Stomach (tissue), 8 donors: ENCODE measurements at regions not wholly inside any gene's neighbourhood (a gene's known extent, or its start where the extent isn't known, plus 50 kb on each side); places are given as distances from the start of the nearest gene placed in this dataset.

ENCODE experiments used
- DNase-seq, 2 donors: peaks; one replicate each; pipeline versions ENCODE4 v3.0.0 to v3.0.0-alpha.2; 2013 to 2019
- H3K27ac ChIP-seq, 5 donors: fragments of 200-600 bp in 4 of 5; sonication (generic) in 4 of 5; one replicate each; pipeline ENCODE4 v1.5.1; 2013 to 2019; ENCODE audit warnings: mild to moderate bottlenecking in 1 of 5, moderate library complexity in 1 of 5
- H3K27me3 ChIP-seq, 3 donors: fragments of 200-600 bp; sonication (generic); one replicate each; pipeline ENCODE4 v1.5.1; 2017 to 2019; ENCODE audit warnings: mixed run types in 1 of 3
- H3K36me3 ChIP-seq, 4 donors: fragments of 200-600 bp; sonication (generic); 1 replicate in 3 of 4; 2 replicates in 1 of 4; pipeline ENCODE4 v1.5.1; 2016 to 2019
- H3K4me1 ChIP-seq, 4 donors: fragments of 200-600 bp; sonication (generic); one replicate each; pipeline ENCODE4 v1.5.1; 2016 to 2019
- H3K4me3 ChIP-seq, 4 donors: fragments of 200-600 bp; sonication (generic) in 3 of 4; one replicate each; pipeline ENCODE4 v1.5.1; 2016 to 2019; ENCODE audit warnings: mild to moderate bottlenecking in 1 of 4
- H3K9me3 ChIP-seq, 4 donors: fragments of 200-600 bp; sonication (generic); one replicate each; pipeline ENCODE4 v1.5.1; 2016 to 2019
- CTCF ChIP-seq, 7 experiments: fragments of 450-650 bp in 4 of 7; fragments of 200-600 bp in 3 of 7; sonication (generic) in 3 of 7; IDR thresholded peaks; one replicate each; pipeline ENCODE4 v1.5.1; 2016 to 2019; ENCODE audit warnings: antibody characterized with exemption in 7 of 7, control low read depth in 2 of 7, mild to moderate bottlenecking in 1 of 7
- EP300 ChIP-seq: sonication (generic); formaldehyde crosslinking; IDR thresholded peaks from one replicate; pipeline ENCODE4 v1.6.1; 2017; ENCODE audit warnings: antibody characterized with exemption
- POLR2A ChIP-seq, 4 donors: fragments of 450-650 bp; IDR thresholded peaks; one replicate each; pipeline ENCODE4 v1.6.1; 2016; ENCODE audit warnings: antibody characterized with exemption in 4 of 4, control low read depth in 2 of 4, mild to moderate bottlenecking in 1 of 4, moderate library complexity in 1 of 4
- POLR2AphosphoS5 ChIP-seq, 3 donors: sonication (generic); formaldehyde crosslinking; IDR thresholded peaks; one replicate each; pipeline ENCODE4 v1.6.1; 2016; ENCODE audit warnings: antibody characterized with exemption in 3 of 3
- WGBS, 5 donors: extraction: QIAGEN DNeasy Blood & Tissue Kit in 3 of 5; methylation state at CpG; one replicate each; pipeline versions ENCODE4 v1.1.5 to v1.1.7; 2013 to 2018; 5-methylcytosine and 5-hydroxymethylcytosine counted together
- intact Hi-C: fragments of 100-400 bp; cut with DNase I; formaldehyde crosslinking; loops from one replicate; pipeline ENCODE4 v1.15.1; 2023; ENCODE audit warnings: low total_unique reads
- donor health status: healthy with polysubstance abuse.
- donor health status: Bipolar disorder and iron deficiency.
- donor health status: healthy.

- peaks cover 4 to 68% (median 25%) of the 10 kb centered on the region in 3 donors for H3K27me3 ChIP-seq
- H3K27ac ChIP-seq: no peak overlapping the region
- DNase-seq: no peak
- TF ChIP-seq CTCF (IDR thresholded peaks at IDR 0.05) (no peak), POLR2AphosphoS5 (IDR thresholded peaks at IDR 0.05) (no peak), POLR2A (IDR thresholded peaks at IDR 0.05) (no peak), EP300 (no peak)
- 66 to 80% (median 74%) methylated on average over 22 of the region's 22 CpGs for WGBS, 5 donors
- peaks cover 0 to 3% (median 0%) of the 10 kb centered on the region in 4 donors for H3K9me3 ChIP-seq
- intact Hi-C loops: no loop called here
- H3K36me3 ChIP-seq: no peaks in the 10 kb centered on the region
- H3K4me1 ChIP-seq: no peaks in the 10 kb centered on the region
- H3K4me3 ChIP-seq: no peak overlapping the region
Observed at GRCh38 chr11:64490562-64491216, 65.1 kb upstream of the SLC22A11 start.

- no peaks in the 10 kb centered on the region for H3K36me3 ChIP-seq
- TF ChIP-seq POLR2A (IDR thresholded peaks at IDR 0.05): no peak
- TF ChIP-seq POLR2AphosphoS5 (IDR thresholded peaks at IDR 0.05): no peak
- no peak for TF ChIP-seq EP300
- TF ChIP-seq CTCF (IDR thresholded peaks at IDR 0.05): no peak
- no peak overlapping the region for H3K27ac ChIP-seq
- no peak overlapping the region for H3K4me3 ChIP-seq
- intact Hi-C loops: no loop called here
- WGBS, 5 donors: 42 to 73% (median 61%) methylated on average over 1 of the region's 1 CpG
- peaks cover 4 to 68% (median 18%) of the 10 kb centered on the region in 3 donors for H3K27me3 ChIP-seq
- H3K4me1 ChIP-seq: no peaks in the 10 kb centered on the region
- H3K9me3 ChIP-seq: peaks cover 0 to 3% (median 0%) of the 10 kb centered on the region in 4 donors
- no peak for DNase-seq
Observed at GRCh38 chr11:64492561-64492960, 63.2 kb upstream of the SLC22A11 start.

GRCh38 chr11:64498136-64498535 lies 57.6 kb upstream of the SLC22A11 start:
- TF ChIP-seq CTCF (IDR thresholded peaks at IDR 0.05) (no peak), POLR2A (IDR thresholded peaks at IDR 0.05) (no peak), POLR2AphosphoS5 (IDR thresholded peaks at IDR 0.05) (no peak), EP300 (no peak)
- whole genome bisulfite sequencing, 5 donors: 63 to 81% (median 72%) methylated on average over 4 of the region's 4 CpGs
- H3K9me3 ChIP-seq: peaks cover 0 to 3% (median 0%) of the 10 kb centered on the region in 4 donors
- DNase-seq: no peak
- H3K4me3 ChIP-seq: no peak overlapping the region
- no peak overlapping the region for H3K27ac ChIP-seq
- H3K27me3 ChIP-seq: peaks cover 0 to 67% (median 9%) of the 10 kb centered on the region in 3 donors
- intact Hi-C loops: no loop called here
- H3K4me1 ChIP-seq: no peaks in the 10 kb centered on the region
- no peaks in the 10 kb centered on the region for H3K36me3 ChIP-seq

GRCh38 chr11:64499261-64500004 lies 56.3 kb upstream of the SLC22A11 start:
- intact Hi-C loops: no loop called here
- no peak for TF ChIP-seq POLR2AphosphoS5 (IDR thresholded peaks at IDR 0.05)
- no peak for TF ChIP-seq POLR2A (IDR thresholded peaks at IDR 0.05)
- TF ChIP-seq EP300: no peak
- no peak for TF ChIP-seq CTCF (IDR thresholded peaks at IDR 0.05)
- Histone ChIP-seq H3K27me3 (peaks cover 0 to 72% (median 9%) of the 10 kb centered on the region in 3 donors), H3K4me3 (no peak overlapping the region), H3K4me1 (no peaks in the 10 kb centered on the region), H3K27ac (no peak overlapping the region), H3K36me3 (no peaks in the 10 kb centered on the region), H3K9me3 (peaks cover 0 to 4% (median under 1%) of the 10 kb centered on the region in 4 donors)
- DNase-seq: no peak
- 61 to 69% (median 67%) methylated on average over 16 of the region's 16 CpGs for WGBS, 5 donors
